H1 (cell line): ENCODE measurements at regions not wholly inside any gene's neighbourhood (a gene's known extent, or its start where the extent isn't known, plus 50 kb on each side); places are given as distances from the start of the nearest gene placed in this dataset.

Experiments
- CREB1 ChIP-seq: IDR thresholded peaks from 2 replicates; pipeline ENCODE4 v1.6.1; 2012; ENCODE audit warnings: inconsistent platforms
- EZH2 ChIP-seq: fragments of 200-600 bp; sonication (generic); IDR thresholded peaks from 2 replicates; pipeline ENCODE4 v1.7.1; 2012; ENCODE audit warnings: low read depth, mild to moderate bottlenecking, moderate library complexity, low read length, inconsistent platforms; ENCODE audit not compliant: severe bottlenecking
- TF ChIP-seq, protein P1 (sequence below), 3 experiments: IDR thresholded peaks; 1 replicate in 2 of 3; 2 replicates in 1 of 3; pipeline versions ENCODE4 v1.5.1 to v1.6.1; 2011; ENCODE audit warnings: low read length in 3 of 3, mild to moderate bottlenecking in 3 of 3, inconsistent platforms in 2 of 3, low read depth in 1 of 3, moderate library complexity in 1 of 3; ENCODE audit not compliant: insufficient read depth in 1 of 3; ENCODE audit errors: control extremely low read depth in 1 of 3

DNA sequence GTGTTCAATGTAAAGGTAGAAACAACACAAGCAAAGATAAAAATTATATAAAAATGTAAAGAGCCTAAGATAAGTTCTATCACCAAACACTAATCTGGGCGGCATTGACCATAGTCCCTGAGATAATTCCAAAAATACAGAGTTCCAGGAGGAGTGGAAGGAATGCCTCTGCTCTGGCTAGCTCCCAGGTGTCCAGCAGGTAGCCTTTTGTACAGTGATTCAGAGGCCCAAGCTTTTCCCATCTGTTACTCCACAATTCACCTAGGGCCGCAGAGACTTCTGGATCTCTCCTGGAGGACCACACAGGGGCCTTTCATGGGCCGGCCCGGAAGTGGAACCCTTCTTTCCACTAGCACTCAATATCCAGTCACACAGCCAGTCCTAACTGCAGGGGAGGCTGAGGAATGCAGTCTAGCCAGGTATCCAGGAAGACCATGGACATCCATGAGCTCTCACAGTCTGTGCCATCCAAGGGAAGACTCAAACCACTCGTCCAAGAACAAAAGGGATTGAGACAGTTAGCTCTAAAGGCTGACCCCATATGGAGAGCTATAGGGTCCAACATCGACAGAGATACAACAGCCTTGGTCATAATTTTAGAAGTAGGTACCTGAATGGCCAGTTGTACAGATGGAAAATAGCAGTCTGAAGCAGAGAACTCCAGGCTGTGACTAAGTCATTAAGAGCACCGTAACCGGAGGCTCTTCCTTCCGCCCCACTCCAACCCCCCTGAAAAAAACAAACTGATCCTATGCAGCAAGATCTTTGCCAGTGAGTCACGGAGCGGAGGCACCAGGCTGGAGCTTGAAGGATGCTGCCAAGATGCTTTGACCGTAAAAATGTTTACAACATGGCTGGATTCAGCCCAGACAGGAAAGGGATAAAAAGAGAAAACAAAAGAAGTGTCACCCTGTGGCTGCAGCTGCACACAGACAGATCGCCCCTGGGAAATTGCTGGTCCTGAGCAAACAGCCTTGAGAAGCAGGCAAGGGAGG lies 204.8 kb downstream of the NUAK1 start:
- TF ChIP-seq, protein P1, sequence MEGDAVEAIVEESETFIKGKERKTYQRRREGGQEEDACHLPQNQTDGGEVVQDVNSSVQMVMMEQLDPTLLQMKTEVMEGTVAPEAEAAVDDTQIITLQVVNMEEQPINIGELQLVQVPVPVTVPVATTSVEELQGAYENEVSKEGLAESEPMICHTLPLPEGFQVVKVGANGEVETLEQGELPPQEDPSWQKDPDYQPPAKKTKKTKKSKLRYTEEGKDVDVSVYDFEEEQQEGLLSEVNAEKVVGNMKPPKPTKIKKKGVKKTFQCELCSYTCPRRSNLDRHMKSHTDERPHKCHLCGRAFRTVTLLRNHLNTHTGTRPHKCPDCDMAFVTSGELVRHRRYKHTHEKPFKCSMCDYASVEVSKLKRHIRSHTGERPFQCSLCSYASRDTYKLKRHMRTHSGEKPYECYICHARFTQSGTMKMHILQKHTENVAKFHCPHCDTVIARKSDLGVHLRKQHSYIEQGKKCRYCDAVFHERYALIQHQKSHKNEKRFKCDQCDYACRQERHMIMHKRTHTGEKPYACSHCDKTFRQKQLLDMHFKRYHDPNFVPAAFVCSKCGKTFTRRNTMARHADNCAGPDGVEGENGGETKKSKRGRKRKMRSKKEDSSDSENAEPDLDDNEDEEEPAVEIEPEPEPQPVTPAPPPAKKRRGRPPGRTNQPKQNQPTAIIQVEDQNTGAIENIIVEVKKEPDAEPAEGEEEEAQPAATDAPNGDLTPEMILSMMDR (IDR thresholded peaks at IDR 0.05; ENCODE audit: control extremely low read depth in 1 of 3, insufficient read depth in 1 of 3, low read depth in 1 of 3, low read length in 3 of 3), result no peak
- no peak for TF ChIP-seq EZH2
- TF ChIP-seq CREB1, result no peak
